ENCODE measurements at regions not wholly inside any gene's neighbourhood (a gene's known extent, or its start where the extent isn't known, plus 50 kb on each side); places are given as distances from the start of the nearest gene placed in this dataset.

DNA sequence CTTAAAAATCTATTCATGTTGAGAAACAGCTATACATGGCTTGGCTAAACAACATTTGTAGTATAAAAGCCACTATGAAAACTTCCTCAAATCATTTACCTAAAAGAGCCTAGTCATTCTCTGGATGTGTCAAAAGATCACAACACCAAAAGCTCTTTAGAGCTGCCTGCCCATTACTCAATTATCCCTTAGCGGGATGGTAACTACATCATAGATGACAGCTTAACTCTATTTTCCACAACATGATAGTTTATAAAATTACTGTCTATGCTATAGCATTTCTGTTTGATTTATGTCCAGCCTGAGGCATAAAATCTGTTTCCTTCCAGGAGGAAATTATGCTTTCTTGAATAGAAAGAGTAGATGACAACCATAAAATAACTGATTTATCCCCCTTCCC, 777.6 kb upstream of the HS3ST5 start (continued):
- no peak for TF ChIP-seq TAF7 (optimal IDR thresholded peaks at IDR 0.05; ENCODE audit: borderline replicate concordance, low read depth, low read length)
- TF ChIP-seq, protein P1, sequence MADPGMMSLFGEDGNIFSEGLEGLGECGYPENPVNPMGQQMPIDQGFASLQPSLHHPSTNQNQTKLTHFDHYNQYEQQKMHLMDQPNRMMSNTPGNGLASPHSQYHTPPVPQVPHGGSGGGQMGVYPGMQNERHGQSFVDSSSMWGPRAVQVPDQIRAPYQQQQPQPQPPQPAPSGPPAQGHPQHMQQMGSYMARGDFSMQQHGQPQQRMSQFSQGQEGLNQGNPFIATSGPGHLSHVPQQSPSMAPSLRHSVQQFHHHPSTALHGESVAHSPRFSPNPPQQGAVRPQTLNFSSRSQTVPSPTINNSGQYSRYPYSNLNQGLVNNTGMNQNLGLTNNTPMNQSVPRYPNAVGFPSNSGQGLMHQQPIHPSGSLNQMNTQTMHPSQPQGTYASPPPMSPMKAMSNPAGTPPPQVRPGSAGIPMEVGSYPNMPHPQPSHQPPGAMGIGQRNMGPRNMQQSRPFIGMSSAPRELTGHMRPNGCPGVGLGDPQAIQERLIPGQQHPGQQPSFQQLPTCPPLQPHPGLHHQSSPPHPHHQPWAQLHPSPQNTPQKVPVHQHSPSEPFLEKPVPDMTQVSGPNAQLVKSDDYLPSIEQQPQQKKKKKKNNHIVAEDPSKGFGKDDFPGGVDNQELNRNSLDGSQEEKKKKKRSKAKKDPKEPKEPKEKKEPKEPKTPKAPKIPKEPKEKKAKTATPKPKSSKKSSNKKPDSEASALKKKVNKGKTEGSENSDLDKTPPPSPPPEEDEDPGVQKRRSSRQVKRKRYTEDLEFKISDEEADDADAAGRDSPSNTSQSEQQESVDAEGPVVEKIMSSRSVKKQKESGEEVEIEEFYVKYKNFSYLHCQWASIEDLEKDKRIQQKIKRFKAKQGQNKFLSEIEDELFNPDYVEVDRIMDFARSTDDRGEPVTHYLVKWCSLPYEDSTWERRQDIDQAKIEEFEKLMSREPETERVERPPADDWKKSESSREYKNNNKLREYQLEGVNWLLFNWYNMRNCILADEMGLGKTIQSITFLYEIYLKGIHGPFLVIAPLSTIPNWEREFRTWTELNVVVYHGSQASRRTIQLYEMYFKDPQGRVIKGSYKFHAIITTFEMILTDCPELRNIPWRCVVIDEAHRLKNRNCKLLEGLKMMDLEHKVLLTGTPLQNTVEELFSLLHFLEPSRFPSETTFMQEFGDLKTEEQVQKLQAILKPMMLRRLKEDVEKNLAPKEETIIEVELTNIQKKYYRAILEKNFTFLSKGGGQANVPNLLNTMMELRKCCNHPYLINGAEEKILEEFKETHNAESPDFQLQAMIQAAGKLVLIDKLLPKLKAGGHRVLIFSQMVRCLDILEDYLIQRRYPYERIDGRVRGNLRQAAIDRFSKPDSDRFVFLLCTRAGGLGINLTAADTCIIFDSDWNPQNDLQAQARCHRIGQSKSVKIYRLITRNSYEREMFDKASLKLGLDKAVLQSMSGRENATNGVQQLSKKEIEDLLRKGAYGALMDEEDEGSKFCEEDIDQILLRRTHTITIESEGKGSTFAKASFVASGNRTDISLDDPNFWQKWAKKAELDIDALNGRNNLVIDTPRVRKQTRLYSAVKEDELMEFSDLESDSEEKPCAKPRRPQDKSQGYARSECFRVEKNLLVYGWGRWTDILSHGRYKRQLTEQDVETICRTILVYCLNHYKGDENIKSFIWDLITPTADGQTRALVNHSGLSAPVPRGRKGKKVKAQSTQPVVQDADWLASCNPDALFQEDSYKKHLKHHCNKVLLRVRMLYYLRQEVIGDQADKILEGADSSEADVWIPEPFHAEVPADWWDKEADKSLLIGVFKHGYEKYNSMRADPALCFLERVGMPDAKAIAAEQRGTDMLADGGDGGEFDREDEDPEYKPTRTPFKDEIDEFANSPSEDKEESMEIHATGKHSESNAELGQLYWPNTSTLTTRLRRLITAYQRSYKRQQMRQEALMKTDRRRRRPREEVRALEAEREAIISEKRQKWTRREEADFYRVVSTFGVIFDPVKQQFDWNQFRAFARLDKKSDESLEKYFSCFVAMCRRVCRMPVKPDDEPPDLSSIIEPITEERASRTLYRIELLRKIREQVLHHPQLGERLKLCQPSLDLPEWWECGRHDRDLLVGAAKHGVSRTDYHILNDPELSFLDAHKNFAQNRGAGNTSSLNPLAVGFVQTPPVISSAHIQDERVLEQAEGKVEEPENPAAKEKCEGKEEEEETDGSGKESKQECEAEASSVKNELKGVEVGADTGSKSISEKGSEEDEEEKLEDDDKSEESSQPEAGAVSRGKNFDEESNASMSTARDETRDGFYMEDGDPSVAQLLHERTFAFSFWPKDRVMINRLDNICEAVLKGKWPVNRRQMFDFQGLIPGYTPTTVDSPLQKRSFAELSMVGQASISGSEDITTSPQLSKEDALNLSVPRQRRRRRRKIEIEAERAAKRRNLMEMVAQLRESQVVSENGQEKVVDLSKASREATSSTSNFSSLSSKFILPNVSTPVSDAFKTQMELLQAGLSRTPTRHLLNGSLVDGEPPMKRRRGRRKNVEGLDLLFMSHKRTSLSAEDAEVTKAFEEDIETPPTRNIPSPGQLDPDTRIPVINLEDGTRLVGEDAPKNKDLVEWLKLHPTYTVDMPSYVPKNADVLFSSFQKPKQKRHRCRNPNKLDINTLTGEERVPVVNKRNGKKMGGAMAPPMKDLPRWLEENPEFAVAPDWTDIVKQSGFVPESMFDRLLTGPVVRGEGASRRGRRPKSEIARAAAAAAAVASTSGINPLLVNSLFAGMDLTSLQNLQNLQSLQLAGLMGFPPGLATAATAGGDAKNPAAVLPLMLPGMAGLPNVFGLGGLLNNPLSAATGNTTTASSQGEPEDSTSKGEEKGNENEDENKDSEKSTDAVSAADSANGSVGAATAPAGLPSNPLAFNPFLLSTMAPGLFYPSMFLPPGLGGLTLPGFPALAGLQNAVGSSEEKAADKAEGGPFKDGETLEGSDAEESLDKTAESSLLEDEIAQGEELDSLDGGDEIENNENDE (IDR thresholded peaks at IDR 0.05; ENCODE audit: insufficient replicate concordance, low read length), result no peak
